HUES48 (cell line): ENCODE measurements at regions not wholly inside any gene's neighbourhood (a gene's known extent, or its start where the extent isn't known, plus 50 kb on each side); places are given as distances from the start of the nearest gene placed in this dataset.

Experiments
- H3K27ac ChIP-seq: one replicate; pipeline ENCODE4 v1.7.0; 2013; ENCODE audit warnings: low read depth, low read length, inconsistent platforms
- H3K27me3 ChIP-seq: 2 replicates; pipeline ENCODE4 v1.6.1; 2013; ENCODE audit warnings: mild to moderate bottlenecking, low read length; ENCODE audit not compliant: control insufficient read depth, insufficient read depth
- H3K36me3 ChIP-seq: 2 replicates; pipeline ENCODE4 v1.6.1; 2013; ENCODE audit warnings: low read length; ENCODE audit not compliant: control insufficient read depth, insufficient read depth
- H3K4me1 ChIP-seq: 2 replicates; pipeline ENCODE4 v1.6.1; 2013; ENCODE audit warnings: mild to moderate bottlenecking, low read length; ENCODE audit not compliant: control insufficient read depth, insufficient read depth
- H3K4me3 ChIP-seq: 2 replicates; pipeline ENCODE4 v1.5.1; 2013; ENCODE audit warnings: mild to moderate bottlenecking, low read depth, low read length
- H3K9ac ChIP-seq: 2 replicates; pipeline ENCODE4 v1.6.1; 2013; ENCODE audit warnings: mild to moderate bottlenecking, low read depth, low read length, moderate library complexity
- H3K9me3 ChIP-seq: 2 replicates; pipeline ENCODE4 v1.6.1; 2013; ENCODE audit warnings: low read length; ENCODE audit not compliant: control insufficient read depth, insufficient read depth

- H3K27ac ChIP-seq, result no peak overlapping the region
- no peaks in the 10 kb centered on the region for H3K9me3 ChIP-seq
- H3K4me1 ChIP-seq, result 0 out of 2 replicates have a peak, but pooled peaks cover 6% of the 10 kb centered on the region
- no peak overlapping the region for H3K9ac ChIP-seq
- no peaks in the 10 kb centered on the region for H3K36me3 ChIP-seq
- H3K4me3 ChIP-seq, result no peak overlapping the region
- H3K27me3 ChIP-seq, result no peaks in the 10 kb centered on the region
Measured at GRCh38 chr6:113664909-113665308, 192.2 kb upstream of the MARCKS start.

GRCh38 chr6:113668641-113669408 is 188.3 kb upstream of the MARCKS start:
- H3K27me3 ChIP-seq, result no peaks in the 10 kb centered on the region
- H3K9me3 ChIP-seq, result no peaks in the 10 kb centered on the region
- H3K4me3 ChIP-seq, result no peak overlapping the region
- H3K4me1 ChIP-seq, result peaks cover 27% of the 10 kb centered on the region
- no peaks in the 10 kb centered on the region for H3K36me3 ChIP-seq
- H3K9ac ChIP-seq, result no peak overlapping the region
- H3K27ac ChIP-seq, result no peak overlapping the region

GRCh38 chr6:113669606-113670005 is 187.5 kb upstream of the MARCKS start:
- no peak overlapping the region for H3K9ac ChIP-seq
- no peak overlapping the region for H3K4me3 ChIP-seq
- H3K4me1 ChIP-seq, result peaks cover 33% of the 10 kb centered on the region
- no peaks in the 10 kb centered on the region for H3K36me3 ChIP-seq
- H3K27ac ChIP-seq, result no peak overlapping the region
- H3K27me3 ChIP-seq, result no peaks in the 10 kb centered on the region
- H3K9me3 ChIP-seq, result no peaks in the 10 kb centered on the region

GRCh38 chr6:113671421-113671820 is 185.7 kb upstream of the MARCKS start:
- H3K36me3 ChIP-seq, result no peaks in the 10 kb centered on the region
- no peak overlapping the region for H3K9ac ChIP-seq
- H3K4me1 ChIP-seq, result peaks cover 39% of the 10 kb centered on the region
- H3K27ac ChIP-seq, result no peak overlapping the region
- no peak overlapping the region for H3K4me3 ChIP-seq
- H3K9me3 ChIP-seq, result no peaks in the 10 kb centered on the region
- H3K27me3 ChIP-seq, result no peaks in the 10 kb centered on the region

GRCh38 chr6:113672491-113673149 is 184.5 kb upstream of the MARCKS start:
- H3K4me3 ChIP-seq, result peak overlapping the region; percentile 7; the same call in 1 of the 2 replicates
- no peaks in the 10 kb centered on the region for H3K36me3 ChIP-seq
- peak overlapping the region; percentile 65 for H3K27ac ChIP-seq
- no peaks in the 10 kb centered on the region for H3K27me3 ChIP-seq
- peaks cover 39% of the 10 kb centered on the region for H3K4me1 ChIP-seq
- H3K9ac ChIP-seq, result no peak overlapping the region
- no peaks in the 10 kb centered on the region for H3K9me3 ChIP-seq

GRCh38 chr6:113674075-113674474 is 183.1 kb upstream of the MARCKS start:
- Histone ChIP-seq H3K4me1 (peaks cover 39% of the 10 kb centered on the region), H3K4me3 (no peak overlapping the region), H3K27ac (no peak overlapping the region), H3K36me3 (no peaks in the 10 kb centered on the region), H3K9me3 (no peaks in the 10 kb centered on the region), H3K27me3 (no peaks in the 10 kb centered on the region), H3K9ac (no peak overlapping the region)

GRCh38 chr6:113676057-113676456 is 181.1 kb upstream of the MARCKS start:
- Histone ChIP-seq H3K27ac (no peak overlapping the region), H3K36me3 (no peaks in the 10 kb centered on the region), H3K9me3 (no peaks in the 10 kb centered on the region), H3K27me3 (no peaks in the 10 kb centered on the region), H3K4me3 (no peak overlapping the region), H3K4me1 (peaks cover 37% of the 10 kb centered on the region), H3K9ac (no peak overlapping the region)

GRCh38 chr6:113676968-113677367 is 180.2 kb upstream of the MARCKS start:
- Histone ChIP-seq H3K4me3 (no peak overlapping the region), H3K27me3 (no peaks in the 10 kb centered on the region), H3K27ac (no peak overlapping the region), H3K4me1 (peaks cover 29% of the 10 kb centered on the region), H3K9ac (no peak overlapping the region), H3K36me3 (no peaks in the 10 kb centered on the region), H3K9me3 (no peaks in the 10 kb centered on the region)

GRCh38 chr6:113679051-113679450 is 178.1 kb upstream of the MARCKS start:
- no peaks in the 10 kb centered on the region for H3K9me3 ChIP-seq
- H3K4me3 ChIP-seq, result no peak overlapping the region
- no peaks in the 10 kb centered on the region for H3K27me3 ChIP-seq
- H3K36me3 ChIP-seq, result no peaks in the 10 kb centered on the region
- H3K4me1 ChIP-seq, result peaks cover 14% of the 10 kb centered on the region
- H3K9ac ChIP-seq, result no peak overlapping the region
- no peak overlapping the region for H3K27ac ChIP-seq

- H3K4me3 ChIP-seq, result no peak overlapping the region
- H3K9ac ChIP-seq, result no peak overlapping the region
- no peaks in the 10 kb centered on the region for H3K36me3 ChIP-seq
- peaks cover 14% of the 10 kb centered on the region for H3K4me1 ChIP-seq
- H3K27ac ChIP-seq, result no peak overlapping the region
- H3K27me3 ChIP-seq, result no peaks in the 10 kb centered on the region
- no peaks in the 10 kb centered on the region for H3K9me3 ChIP-seq
Measured at GRCh38 chr6:113680301-113680700, 176.8 kb upstream of the MARCKS start.

GRCh38 chr6:113683968-113684367 is 173.2 kb upstream of the MARCKS start:
- Histone ChIP-seq H3K36me3 (no peaks in the 10 kb centered on the region), H3K27me3 (no peaks in the 10 kb centered on the region), H3K4me3 (no peak overlapping the region), H3K4me1 (peaks cover 8% of the 10 kb centered on the region; the same call in 1 of the 2 replicates), H3K9ac (no peak overlapping the region), H3K27ac (no peak overlapping the region), H3K9me3 (no peaks in the 10 kb centered on the region)
